Tongue (tissue), 1 donor: ENCODE measurements at regions not wholly inside any gene's neighbourhood (a gene's known extent, or its start where the extent isn't known, plus 50 kb on each side); places are given as distances from the start of the nearest gene placed in this dataset.

Experiments used
- DNase-seq: peaks from one replicate; pipeline ENCODE4 v3.0.0-alpha.2; 2015

GRCh38 chr7:54810401-54810800, 51.4 kb upstream of the SEC61G start:
- DNase-seq, result no peak

DNA sequence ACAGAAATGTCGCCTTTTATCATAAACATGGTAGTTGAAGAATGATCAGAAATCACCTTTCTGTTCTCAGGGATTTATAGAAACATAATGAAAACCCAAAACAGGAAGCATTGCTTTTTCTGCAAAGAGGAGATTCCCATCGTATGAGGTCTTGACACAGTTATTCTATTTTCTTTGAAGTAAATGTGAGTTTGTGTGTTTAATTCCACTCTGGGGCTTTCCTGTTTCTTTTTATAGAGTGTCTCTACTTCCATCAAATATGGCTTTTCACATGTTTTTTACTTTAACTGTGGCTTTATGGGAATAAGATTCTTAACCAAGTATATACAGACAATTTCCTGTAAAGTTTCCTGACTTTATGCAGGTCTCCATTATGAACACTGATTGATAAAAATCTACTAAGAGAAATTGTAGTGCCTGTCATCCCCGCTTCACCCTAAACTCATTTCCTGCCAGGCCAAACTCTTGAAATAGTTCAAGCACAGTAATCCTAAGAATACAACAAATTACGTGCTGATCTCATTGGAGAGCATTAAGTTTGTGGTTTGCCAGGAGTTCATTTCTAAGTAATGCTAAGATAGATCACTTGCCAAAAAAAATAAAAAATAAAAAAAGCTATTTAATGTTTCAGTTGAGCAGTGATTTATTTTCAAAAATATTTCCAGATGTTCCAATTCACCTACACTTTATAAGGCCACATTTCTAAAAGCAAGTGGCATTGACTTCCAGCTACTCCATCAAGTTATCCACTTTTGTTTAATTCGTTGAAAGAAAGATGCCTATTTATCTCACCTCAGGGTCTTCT, 52.2 kb upstream of the SEC61G start:
- peak; percentile 63 for DNase-seq

- peak; percentile 43 for DNase-seq
Observed at GRCh38 chr7:54811846-54812254, 52.8 kb upstream of the SEC61G start.

GRCh38 chr7:54812756-54813322, 53.8 kb upstream of the SEC61G start:
- DNase-seq, result no peak

DNA sequence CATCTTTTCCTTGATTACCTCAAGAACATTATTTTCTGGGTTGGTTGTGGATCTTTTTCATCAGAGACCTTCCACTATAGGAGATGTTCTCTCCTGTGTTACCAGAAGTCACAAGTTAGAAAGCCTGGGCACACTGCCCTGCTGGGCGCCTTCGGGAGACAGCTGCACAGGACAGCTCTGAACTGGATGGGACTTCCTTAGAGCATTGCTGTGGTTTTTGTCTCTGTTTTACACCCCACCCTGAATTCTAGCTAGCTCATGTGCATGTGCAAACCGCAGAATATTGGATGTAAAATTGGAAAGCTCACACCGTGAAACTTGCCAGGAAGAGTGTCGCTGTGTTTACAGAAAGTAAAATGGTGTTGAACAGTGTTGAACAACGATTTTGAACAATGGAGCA, 54.4 kb upstream of the SEC61G start:
- peak; percentile 57 for DNase-seq

GRCh38 chr7:54814401-54814800, 55.4 kb upstream of the SEC61G start:
- no peak for DNase-seq

DNA sequence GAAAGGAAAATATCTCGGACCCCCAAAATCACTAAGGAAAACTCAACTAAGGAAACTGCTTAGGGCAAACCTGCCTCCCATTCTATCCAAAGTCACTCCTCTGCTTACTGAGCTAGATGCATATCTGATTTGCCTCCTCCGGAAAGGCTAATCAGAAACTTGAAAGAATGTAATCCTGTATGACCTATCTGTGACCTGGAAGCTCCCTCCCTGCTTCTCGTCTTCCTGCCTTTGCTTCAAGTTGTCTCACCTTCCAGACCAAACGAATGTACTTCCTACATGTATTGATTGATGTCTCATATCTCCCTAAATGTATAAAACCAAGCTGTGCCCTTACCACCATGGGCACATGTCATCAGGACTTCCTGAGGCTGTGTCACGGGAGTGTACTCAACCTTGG, 58.1 kb upstream of the SEC61G start:
- no peak for DNase-seq

DNA sequence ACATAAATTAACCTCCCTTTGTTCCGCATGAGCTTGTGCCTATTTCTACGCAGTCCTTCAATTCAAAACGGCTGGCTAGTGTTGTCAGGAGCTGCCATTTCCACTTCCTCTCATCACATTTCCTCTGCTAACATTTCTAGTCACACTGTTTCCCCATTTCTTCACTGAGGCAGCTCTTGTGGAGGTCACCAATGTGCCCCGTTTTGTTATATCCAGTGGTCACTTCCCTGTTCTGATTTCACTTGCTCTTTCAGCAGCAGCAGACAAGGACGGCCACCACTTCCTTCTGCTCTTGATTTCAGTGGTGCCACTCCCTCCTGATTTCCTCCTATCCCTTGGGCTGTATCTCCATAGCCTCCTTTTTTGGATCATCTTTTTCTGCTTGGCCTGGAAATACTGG, 64.8 kb upstream of the SEC61G start:
- DNase-seq, result peak; percentile 13

DNA sequence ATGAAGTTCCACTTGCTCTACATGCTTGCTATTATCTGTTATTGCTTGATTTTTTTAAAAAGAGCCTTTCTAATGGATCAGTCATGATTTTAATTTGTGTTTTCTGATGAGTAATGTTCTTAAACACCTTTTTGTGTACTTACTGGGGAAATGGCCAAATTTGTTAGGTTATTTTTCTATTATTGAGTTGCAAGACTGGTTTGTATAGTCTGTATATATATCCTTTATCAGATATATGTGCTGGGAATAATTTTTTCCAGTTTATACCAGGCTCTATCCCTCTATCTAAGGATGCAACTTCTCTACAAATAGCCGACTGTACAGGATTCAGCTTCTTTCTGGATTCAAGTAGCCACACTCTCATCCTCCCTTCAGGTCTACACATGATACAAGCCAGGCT, 65.6 kb upstream of the SEC61G start:
- DNase-seq, result no peak

DNA sequence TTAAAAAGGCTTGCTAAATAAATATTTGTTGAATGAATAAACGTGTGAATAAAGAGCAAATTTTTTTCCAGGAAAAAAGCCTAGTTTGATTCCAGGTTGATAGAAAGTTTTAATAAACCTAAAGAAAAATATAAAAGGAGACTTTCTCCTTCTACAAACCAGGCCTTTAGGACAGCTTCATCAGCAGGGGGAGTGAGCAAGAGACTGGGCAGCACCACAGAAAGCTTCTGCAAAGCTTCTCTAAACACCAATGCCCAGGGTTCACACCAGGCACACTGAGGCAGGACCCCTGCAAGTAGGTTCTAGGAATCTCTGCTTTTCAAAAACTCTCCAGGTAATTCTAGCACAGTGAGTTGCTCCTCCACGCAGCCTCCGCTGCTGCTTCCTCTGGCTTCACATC, 66.4 kb upstream of the SEC61G start:
- no peak for DNase-seq

DNA sequence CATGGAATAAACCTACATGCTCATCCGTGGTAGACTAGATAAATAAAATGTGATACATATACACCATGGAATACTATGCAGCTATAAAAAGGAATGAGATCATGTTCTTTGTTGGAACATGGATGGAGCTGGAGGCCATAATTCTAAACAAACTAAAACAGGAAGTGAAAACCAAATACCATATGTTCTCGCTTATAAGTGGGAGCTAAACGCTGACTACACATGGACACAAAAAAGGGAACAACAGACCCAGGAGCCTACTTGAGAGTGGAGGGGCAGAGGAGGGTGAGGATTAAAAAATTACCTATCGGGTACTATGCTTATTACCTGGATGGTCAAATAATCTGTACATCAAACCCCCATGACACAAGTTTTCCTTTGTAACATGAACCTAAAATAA, 68.7 kb upstream of the SEC61G start:
- no peak for DNase-seq

- DNase-seq, result no peak
Observed at GRCh38 chr7:54831046-54831643, 72.1 kb upstream of the SEC61G start.

GRCh38 chr7:54831644-54832095, 72.7 kb upstream of the SEC61G start:
- DNase-seq, result no peak

GRCh38 chr7:54833001-54833467, 74.0 kb upstream of the SEC61G start:
- DNase-seq, result no peak

- no peak for DNase-seq
Observed at GRCh38 chr7:54837168-54837567, 78.2 kb upstream of the SEC61G start.

- no peak for DNase-seq
Observed at GRCh38 chr7:54837761-54838160, 78.8 kb upstream of the SEC61G start.

- DNase-seq, result no peak
Observed at GRCh38 chr7:54838175-54838910, 79.3 kb upstream of the SEC61G start.

DNA sequence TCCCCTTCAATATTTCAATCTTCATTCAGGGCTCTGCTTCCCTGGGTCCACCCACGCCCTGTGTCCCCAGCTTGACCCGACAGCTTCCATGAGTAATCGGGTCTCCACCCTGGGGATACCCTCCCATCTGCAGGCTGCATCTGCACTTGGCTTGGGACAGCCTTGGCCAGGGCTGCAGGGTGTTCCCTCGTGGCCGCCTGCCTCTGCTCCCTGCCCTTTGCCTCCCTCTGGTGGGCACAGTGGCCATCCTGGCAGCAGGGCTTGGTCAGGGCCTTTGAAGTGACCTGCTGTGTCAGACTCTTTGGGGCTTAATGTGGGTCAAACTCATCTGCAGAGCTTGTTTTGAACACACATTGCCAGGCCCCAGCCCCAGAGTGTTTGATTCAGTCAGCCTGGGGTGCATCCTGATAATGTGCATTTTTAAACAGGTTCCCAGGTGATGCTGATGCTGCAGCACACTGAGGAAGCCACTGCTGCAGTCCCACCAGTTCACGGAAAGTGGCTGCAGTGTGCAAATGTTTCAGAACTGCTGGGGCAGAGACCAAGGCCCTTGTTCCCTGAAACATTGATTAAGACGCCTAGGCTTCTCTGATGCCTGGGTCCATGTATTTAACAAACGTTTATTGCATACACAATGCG, 80.7 kb upstream of the SEC61G start:
- peak; percentile 53 for DNase-seq

GRCh38 chr7:54841772-54842697, 83.0 kb upstream of the SEC61G start:
- peak; percentile 86 for DNase-seq

GRCh38 chr7:54843841-54844355, 84.9 kb upstream of the SEC61G start:
- no peak for DNase-seq

- no peak for DNase-seq
Observed at GRCh38 chr7:54846273-54846672, 87.3 kb upstream of the SEC61G start.
